COLO668 (cell line): ENCODE measurements at regions not wholly inside any gene's neighbourhood (a gene's known extent, or its start where the extent isn't known, plus 50 kb on each side); places are given as distances from the start of the nearest gene placed in this dataset.

Source experiments
- DNase-seq: peaks from one replicate; lab custom pipeline; 2025; ENCODE audit not compliant: unreplicated experiment; lab: John Stamatoyannopoulos, UW

DNA sequence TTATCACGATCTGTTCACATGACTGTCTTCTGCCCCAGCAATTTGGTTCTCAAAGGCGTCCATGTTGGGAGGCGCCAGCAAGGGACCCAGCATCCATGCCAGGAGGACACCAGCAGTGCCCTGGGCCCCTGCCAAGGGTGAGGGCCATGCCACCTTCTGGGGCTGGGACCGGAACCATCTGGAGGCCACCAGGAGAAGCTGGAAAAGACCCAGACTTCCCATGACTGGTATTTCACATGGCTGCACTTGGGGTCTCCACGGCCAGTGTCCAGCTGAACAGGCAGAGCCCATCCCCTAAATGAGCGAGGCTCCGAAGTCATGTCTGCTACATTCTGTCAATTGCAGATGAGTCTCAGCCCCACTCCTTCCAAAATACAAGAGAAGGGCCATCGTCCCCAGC, 306.8 kb upstream of the HS6ST1 start:
- no peak for DNase-seq

GRCh38 chr2:128625963-128626759, 307.5 kb upstream of the HS6ST1 start:
- no peak for DNase-seq

- DNase-seq: no peak
Measured at GRCh38 chr2:128626760-128627511, 308.3 kb upstream of the HS6ST1 start.

- DNase-seq: no peak
Measured at GRCh38 chr2:128628206-128628605, 309.5 kb upstream of the HS6ST1 start.

DNA sequence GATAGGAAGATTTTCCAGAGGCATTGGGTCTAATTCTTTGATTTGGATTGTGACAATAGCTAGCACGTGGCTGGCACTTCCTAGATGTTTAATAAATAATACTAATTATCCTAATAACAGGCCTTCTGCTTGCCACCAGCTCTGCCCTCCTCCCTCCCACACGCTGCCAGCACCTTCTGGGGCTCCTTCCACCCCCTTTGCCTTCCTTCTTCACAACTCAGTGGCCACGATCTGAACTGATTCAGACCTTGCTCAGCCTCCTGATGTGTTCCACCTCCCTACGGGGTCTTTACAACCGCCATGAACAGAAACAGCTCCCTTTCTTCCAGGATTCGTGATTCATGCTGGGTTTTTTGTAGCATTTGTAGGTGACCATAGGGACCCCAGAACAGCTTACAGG, 310.3 kb upstream of the HS6ST1 start:
- no peak for DNase-seq

- DNase-seq: no peak
Measured at GRCh38 chr2:128630974-128631697, 312.5 kb upstream of the HS6ST1 start.

- DNase-seq: no peak
Measured at GRCh38 chr2:128631698-128632500, 313.2 kb upstream of the HS6ST1 start.

DNA sequence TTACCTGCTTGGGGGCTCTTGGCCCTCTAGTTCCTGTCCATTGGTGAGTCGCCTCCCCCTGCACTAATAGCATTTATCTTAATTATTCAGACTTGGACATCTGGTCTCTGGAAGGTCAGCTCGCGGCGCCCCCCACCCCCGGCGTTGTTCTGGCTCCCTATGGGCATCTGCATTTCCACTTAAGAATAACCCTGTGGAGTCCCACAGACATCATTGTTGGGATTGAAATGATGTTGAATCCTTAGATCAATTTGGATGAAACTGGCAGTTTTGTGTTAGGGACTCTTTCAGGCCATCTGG, 313.8 kb upstream of the HS6ST1 start:
- no peak for DNase-seq

DNA sequence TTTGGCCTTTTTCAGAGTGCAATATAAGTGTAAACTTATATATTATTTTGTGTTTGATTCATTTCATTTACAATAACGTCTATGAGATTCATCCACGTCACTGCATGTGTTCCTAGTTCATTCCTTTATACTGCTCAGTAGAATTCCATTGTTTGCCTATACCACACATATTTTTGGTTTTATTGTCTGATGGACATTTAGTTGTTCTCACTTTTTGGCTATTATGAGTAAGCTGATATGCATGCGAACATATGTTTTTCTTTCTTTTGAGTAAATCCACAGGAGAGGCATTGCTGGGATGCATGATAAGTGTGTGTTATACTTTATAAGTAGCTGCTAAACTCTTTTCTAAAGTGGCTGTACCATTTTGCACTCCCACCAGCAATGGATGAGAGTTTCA, 314.8 kb upstream of the HS6ST1 start:
- DNase-seq: no peak

DNA sequence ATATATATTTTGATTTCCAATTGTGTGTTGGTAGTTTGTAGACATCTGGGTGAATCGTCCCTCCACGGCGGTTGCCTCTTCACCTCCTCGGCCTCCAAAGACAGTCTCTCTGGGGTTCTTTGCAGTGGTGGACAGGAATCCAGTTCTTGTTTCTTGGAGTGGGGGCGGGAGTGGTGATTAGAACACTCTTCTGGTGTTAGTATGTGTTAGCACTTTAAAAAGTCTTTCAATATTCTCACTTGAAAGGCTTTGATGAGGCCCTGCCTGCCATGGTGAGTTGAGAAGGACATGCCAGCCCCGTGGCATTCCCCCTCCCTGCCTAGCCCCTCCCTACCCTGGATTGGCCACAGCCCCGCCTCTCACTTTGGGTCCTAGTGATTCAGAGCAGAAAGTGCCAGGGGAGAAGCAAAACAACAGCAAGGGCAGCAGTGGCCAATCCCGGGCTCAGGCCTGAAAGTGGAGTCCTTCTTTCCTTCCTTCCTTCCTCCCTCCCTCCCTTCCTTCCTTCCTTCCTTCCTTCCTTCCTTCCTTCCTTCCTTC, 316.8 kb upstream of the HS6ST1 start:
- DNase-seq: no peak

DNA sequence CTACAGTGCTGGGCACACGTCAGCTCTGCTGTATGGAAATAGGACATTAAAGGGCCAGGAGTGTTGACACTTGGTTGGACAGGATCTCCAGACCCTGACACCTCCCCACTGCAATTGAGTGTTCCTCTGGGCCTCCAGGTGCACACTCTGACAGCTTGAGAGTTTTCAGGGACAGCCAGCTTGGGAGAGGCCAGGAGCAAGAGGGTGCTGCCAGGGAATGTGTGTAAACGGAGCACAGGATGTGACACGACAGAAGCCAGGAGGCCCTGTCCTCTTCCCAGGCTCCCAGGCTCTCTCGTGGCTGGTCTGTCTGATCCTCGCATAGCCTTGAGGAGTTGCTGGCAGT, 318.1 kb upstream of the HS6ST1 start:
- no peak for DNase-seq

- no peak for DNase-seq
Measured at GRCh38 chr2:128637481-128638155, 318.9 kb upstream of the HS6ST1 start.

GRCh38 chr2:128638341-128639119, 319.9 kb upstream of the HS6ST1 start:
- peak; percentile 38 for DNase-seq

DNA sequence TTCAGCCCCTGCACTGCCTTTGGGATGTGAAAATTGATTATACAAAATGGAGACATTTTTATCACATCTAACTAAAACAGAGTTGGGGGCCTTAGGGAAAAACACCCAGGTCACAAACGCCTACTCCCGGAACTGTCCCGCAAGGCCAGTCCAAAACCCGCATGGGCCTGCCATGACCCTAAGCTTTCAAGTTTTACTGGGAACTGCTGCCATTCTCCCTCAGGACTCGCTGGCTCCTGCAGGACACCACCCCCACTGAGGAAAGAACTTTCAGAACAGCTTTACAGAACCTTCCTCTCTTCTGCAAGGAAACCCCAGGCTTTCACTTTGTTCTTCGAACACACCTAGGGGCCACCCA, 320.4 kb upstream of the HS6ST1 start:
- no peak for DNase-seq

DNA sequence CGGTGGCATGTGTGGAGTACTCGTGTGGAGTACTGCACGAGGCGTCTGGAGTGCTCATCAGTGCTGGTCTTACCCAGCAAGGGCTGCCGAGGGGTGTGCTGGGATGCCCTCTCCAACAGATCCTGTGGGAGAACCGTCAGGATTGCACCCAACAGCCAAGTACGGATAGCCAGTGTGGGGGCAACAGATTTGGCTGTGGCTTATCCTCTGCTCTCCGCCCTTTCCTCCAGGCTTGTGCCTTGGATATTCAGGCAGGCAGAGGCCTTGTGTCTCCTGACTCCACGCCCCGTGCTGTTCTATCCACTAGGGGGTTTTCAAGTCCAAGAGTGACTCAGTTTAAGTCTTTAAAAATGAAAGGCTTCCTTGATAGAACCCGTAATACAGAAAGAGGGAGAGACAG, 321.0 kb upstream of the HS6ST1 start:
- DNase-seq: no peak

DNA sequence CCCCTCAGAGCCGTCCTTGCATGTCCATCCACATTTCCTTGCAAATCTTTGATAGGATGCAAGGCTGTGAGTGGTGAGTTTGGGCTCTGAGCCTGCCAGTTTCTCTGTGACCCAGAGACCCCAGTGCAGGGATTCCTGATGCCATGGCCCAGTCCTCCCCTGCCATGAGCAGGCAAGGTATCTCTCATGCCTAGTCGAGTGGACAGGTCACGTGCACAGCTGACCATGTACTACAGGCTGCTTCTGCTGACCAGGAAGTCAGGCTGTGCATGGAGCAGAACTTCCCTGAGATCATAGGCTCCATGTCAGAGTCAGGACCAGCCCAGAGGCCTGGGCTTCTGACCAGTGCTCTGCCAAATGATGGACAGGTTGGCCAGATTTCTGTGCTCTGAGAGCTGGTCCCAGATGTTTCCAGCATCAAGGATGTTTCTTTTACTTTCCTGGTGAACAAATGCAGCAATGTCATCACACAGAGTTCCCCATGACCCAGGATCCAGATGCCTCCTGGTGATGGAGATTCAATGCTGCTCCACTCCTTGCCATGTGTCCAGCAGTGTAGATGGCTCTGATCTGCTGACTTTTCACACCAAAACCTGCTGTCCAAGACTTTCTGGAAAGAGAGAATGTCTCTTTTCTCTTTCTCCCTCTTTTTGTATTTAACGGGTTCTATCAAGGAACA, 321.6 kb upstream of the HS6ST1 start:
- no peak for DNase-seq

DNA sequence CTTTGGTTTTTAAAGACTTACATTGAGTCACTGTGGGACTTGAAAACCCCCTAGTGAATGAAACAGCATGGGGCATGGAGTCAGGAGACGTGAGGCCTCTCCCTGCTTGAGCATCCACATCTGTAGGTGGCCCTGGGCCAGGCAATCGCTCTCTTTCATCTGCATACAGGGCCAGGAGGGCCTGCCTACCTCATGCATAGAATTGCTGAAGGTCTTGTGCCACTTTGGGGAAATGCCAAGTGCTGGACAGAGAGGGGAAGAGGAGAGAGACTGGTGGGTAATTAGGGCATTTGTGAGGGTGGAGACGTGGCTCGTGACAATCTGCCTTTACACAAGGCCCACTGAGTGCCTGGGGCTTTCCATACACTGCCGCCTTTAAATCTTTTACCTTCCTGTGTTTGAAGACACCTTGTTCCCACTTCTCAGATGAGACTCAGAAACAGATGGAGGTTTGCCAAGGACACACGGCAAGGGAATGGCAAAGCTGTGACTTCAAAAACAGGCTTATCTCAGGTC, 322.2 kb upstream of the HS6ST1 start:
- DNase-seq: no peak

DNA sequence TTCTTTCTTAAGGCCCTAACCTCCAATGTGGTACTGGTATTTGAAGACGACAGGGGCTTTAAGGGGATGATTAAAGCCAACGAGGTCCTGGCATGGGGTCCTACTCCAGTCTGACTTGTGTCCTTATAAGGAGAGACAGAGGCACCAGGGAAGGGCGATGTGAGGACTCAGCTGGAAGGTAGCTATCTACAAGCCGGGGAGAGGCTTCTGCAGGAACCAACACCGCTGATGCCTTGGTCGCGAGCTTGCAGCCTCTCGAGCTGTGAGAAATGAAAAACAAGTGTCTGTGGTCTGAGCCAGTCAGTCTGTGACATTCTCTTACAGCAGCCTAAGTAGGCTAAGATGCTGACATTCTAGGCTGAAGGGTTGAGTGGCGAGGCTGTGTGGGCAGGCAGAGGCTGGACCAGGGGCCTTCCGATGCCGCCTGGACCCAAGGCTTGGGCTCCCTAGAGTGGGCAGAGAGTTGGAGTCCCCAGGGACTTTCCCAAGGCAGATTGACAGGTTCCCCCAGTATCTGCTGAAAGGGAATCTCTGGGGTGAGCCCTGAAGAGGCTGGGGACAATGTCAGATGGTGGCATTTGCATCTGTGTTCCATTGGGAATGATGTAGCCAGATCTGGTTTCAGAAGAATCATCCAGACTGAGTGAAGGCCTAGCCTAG, 322.9 kb upstream of the HS6ST1 start:
- DNase-seq: no peak

GRCh38 chr2:128642316-128642715, 323.6 kb upstream of the HS6ST1 start:
- DNase-seq: no peak
